ENCODE measurements at regions not wholly inside any gene's neighbourhood (a gene's known extent, or its start where the extent isn't known, plus 50 kb on each side); places are given as distances from the start of the nearest gene placed in this dataset.

GRCh38 chr1:55311979-55312378 lies 96.8 kb upstream of the USP24 start:
- no peak for DNase-seq (ENCODE audit: extremely low read depth, insufficient read length)
- Histone ChIP-seq H3K36me3 (ENCODE audit: control insufficient read depth, insufficient read depth, low read length) (no peaks in the 10 kb centered on the region), H3K4me3 (replicated peaks; ENCODE audit: low read depth, low read length) (no peak overlapping the region), H3K27me3 (replicated peaks; ENCODE audit: control insufficient read depth, insufficient read depth, low read length) (no peaks in the 10 kb centered on the region; the same call in 1 of the 2 replicates)
- no peak for TF ChIP-seq CTCF (IDR thresholded peaks at IDR 0.05; ENCODE audit: insufficient read depth, low read length, poor library complexity, severe bottlenecking)

- Histone ChIP-seq H3K36me3 (ENCODE audit: control insufficient read depth, insufficient read depth, low read length) (no peaks in the 10 kb centered on the region), H3K4me3 (replicated peaks; ENCODE audit: low read depth, low read length) (no peak overlapping the region), H3K27me3 (replicated peaks; ENCODE audit: control insufficient read depth, insufficient read depth, low read length) (no peaks in the 10 kb centered on the region; the same call in 1 of the 2 replicates)
- no peak for TF ChIP-seq CTCF (IDR thresholded peaks at IDR 0.05; ENCODE audit: insufficient read depth, low read length, poor library complexity, severe bottlenecking)
- DNase-seq (ENCODE audit: extremely low read depth, insufficient read length): no peak
Measured at GRCh38 chr1:55311057-55311641, 96.0 kb upstream of the USP24 start.

GRCh38 chr1:55310505-55310971 lies 95.4 kb upstream of the USP24 start:
- TF ChIP-seq CTCF (IDR thresholded peaks at IDR 0.05; ENCODE audit: insufficient read depth, low read length, poor library complexity, severe bottlenecking): no peak
- Histone ChIP-seq H3K36me3 (ENCODE audit: control insufficient read depth, insufficient read depth, low read length) (no peaks in the 10 kb centered on the region), H3K27me3 (replicated peaks; ENCODE audit: control insufficient read depth, insufficient read depth, low read length) (no peaks in the 10 kb centered on the region; the same call in 1 of the 2 replicates), H3K4me3 (replicated peaks; ENCODE audit: low read depth, low read length) (no peak overlapping the region)
- no peak for DNase-seq (ENCODE audit: extremely low read depth, insufficient read length)

GRCh38 chr1:55309786-55310504 lies 94.8 kb upstream of the USP24 start:
- no peak for TF ChIP-seq CTCF (IDR thresholded peaks at IDR 0.05; ENCODE audit: insufficient read depth, low read length, poor library complexity, severe bottlenecking)
- no peak for DNase-seq (ENCODE audit: extremely low read depth, insufficient read length)
- no peaks in the 10 kb centered on the region for H3K36me3 ChIP-seq (ENCODE audit: control insufficient read depth, insufficient read depth, low read length)
- no peaks in the 10 kb centered on the region; the same call in 1 of the 2 replicates for H3K27me3 ChIP-seq (replicated peaks; ENCODE audit: control insufficient read depth, insufficient read depth, low read length)
- H3K4me3 ChIP-seq (replicated peaks; ENCODE audit: low read depth, low read length): no peak overlapping the region

GRCh38 chr1:55309053-55309452 lies 93.9 kb upstream of the USP24 start:
- DNase-seq (ENCODE audit: extremely low read depth, insufficient read length): no peak
- Histone ChIP-seq H3K27me3 (replicated peaks; ENCODE audit: control insufficient read depth, insufficient read depth, low read length) (no peaks in the 10 kb centered on the region; the same call in 1 of the 2 replicates), H3K4me3 (replicated peaks; ENCODE audit: low read depth, low read length) (no peak overlapping the region), H3K36me3 (ENCODE audit: control insufficient read depth, insufficient read depth, low read length) (no peaks in the 10 kb centered on the region)
- no peak for TF ChIP-seq CTCF (IDR thresholded peaks at IDR 0.05; ENCODE audit: insufficient read depth, low read length, poor library complexity, severe bottlenecking)

Measured in GM06990 (cell line).